Lung microvascular endothelial cell (primary cell): ENCODE measurements at regions not wholly inside any gene's neighbourhood (a gene's known extent, or its start where the extent isn't known, plus 50 kb on each side); places are given as distances from the start of the nearest gene placed in this dataset.
"Not testable (repeated sequence)": the region's sequence is repeated elsewhere in the genome, so short reads cannot be mapped to it uniquely, and the experiment has no call there.

ENCODE experiments used
- DNase-seq, 2 donors: peaks; one replicate each; pipeline versions ENCODE4 v3.0.0 to v3.0.0-alpha.2; 2010; ENCODE audit warnings: low read depth in 2 of 2

- DNase-seq, result no peak
Measured at GRCh38 chr4:180953572-180953971, 1289.6 kb upstream of the TENM3 start.

GRCh38 chr4:180960743-180961401 is 1282.3 kb upstream of the TENM3 start:
- DNase-seq, result no peak

- DNase-seq, result no peak
Measured at GRCh38 chr4:180962268-180962667, 1280.9 kb upstream of the TENM3 start.

GRCh38 chr4:180966312-180966711 is 1276.9 kb upstream of the TENM3 start:
- DNase-seq, result no peak

GRCh38 chr4:180967936-180968335 is 1275.3 kb upstream of the TENM3 start:
- no peak for DNase-seq

GRCh38 chr4:180973894-180974293 is 1269.3 kb upstream of the TENM3 start:
- DNase-seq, result no peak

- DNase-seq, result no peak
Measured at GRCh38 chr4:180990931-180991330, 1252.3 kb upstream of the TENM3 start.

- DNase-seq, result no peak
Measured at GRCh38 chr4:180993244-180993836, 1249.9 kb upstream of the TENM3 start.

GRCh38 chr4:180994722-180995121 is 1248.5 kb upstream of the TENM3 start:
- no peak for DNase-seq

GRCh38 chr4:180999217-180999616 is 1244.0 kb upstream of the TENM3 start:
- no peak for DNase-seq

GRCh38 chr4:181004056-181004455 is 1239.1 kb upstream of the TENM3 start:
- no peak for DNase-seq

- no peak for DNase-seq
Measured at GRCh38 chr4:181006499-181007260, 1236.5 kb upstream of the TENM3 start.

- no peak for DNase-seq
Measured at GRCh38 chr4:181007751-181008150, 1235.5 kb upstream of the TENM3 start.

GRCh38 chr4:181008164-181008563 is 1235.0 kb upstream of the TENM3 start:
- no peak for DNase-seq

- DNase-seq, result no peak
Measured at GRCh38 chr4:181013162-181013561, 1230.0 kb upstream of the TENM3 start.

- no peak for DNase-seq
Measured at GRCh38 chr4:181017038-181017437, 1226.2 kb upstream of the TENM3 start.

- DNase-seq, result no peak
Measured at GRCh38 chr4:181018472-181018871, 1224.7 kb upstream of the TENM3 start.

GRCh38 chr4:181018913-181019312 is 1224.3 kb upstream of the TENM3 start:
- DNase-seq, result no peak

GRCh38 chr4:181020456-181020855 is 1222.7 kb upstream of the TENM3 start:
- DNase-seq, result no peak

GRCh38 chr4:181021213-181021612 is 1222.0 kb upstream of the TENM3 start:
- no peak for DNase-seq

GRCh38 chr4:181030135-181030921 is 1212.9 kb upstream of the TENM3 start:
- not testable (repeated sequence) for DNase-seq

- DNase-seq, result no peak
Measured at GRCh38 chr4:181030961-181031360, 1212.2 kb upstream of the TENM3 start.
